A549 (cell line): ENCODE measurements at regions not wholly inside any gene's neighbourhood (a gene's known extent, or its start where the extent isn't known, plus 50 kb on each side); places are given as distances from the start of the nearest gene placed in this dataset.

Experiments
- ATAC-seq, 2 experiments: fragments of 200-7000 bp in 1 of 2; fragments of >200 bp in 1 of 2; cut with Nextera tagmentation in 1 of 2; cut with Tn5 transposase in 1 of 2; 3 replicates each; pipeline versions ENCODE4 v1.8.0 to v1.9.1; 2018 to 2020; ENCODE audit warnings: mild to moderate bottlenecking in 1 of 2, moderate library complexity in 1 of 2
- CTCF ChIA-PET: fragments of 300-600 bp; sonication (Branson Sonifier 250); formaldehyde crosslinking; extraction: SDS; loops from one replicate; lab custom pipeline; 2021; ENCODE audit warnings: antibody characterized with exemption, inconsistent platforms; lab: Yijun Ruan, JAX
- POLR2A ChIA-PET: fragments of 350-600 bp; formaldehyde crosslinking; extraction: SDS; loops from one replicate; lab custom pipeline; 2021; ENCODE audit warnings: antibody characterized with exemption, inconsistent platforms; lab: Yijun Ruan, JAX
- DNase-seq, 2 experiments: peaks; one replicate each; pipeline versions ENCODE4 v3.0.0 to v3.0.0-alpha.2; 2011 to 2016; ENCODE audit warnings: low read depth in 1 of 2, low spot score in 1 of 2
- FAIRE-seq: peaks from 2 replicates; lab custom pipeline; 2011; peaks lifted over from hg19 to GRCh38; lab: Jason Lieb, UNC
- H3K27ac ChIP-seq, 2 experiments: fragments of >200 bp; sonication (Bioruptor Twin); formaldehyde crosslinking; 3 replicates each; pipeline ENCODE4 v1.5.1; 2016 to 2017
- H3K4me1 ChIP-seq: fragments of >200 bp; sonication (Bioruptor Twin); formaldehyde crosslinking; 3 replicates; pipeline ENCODE4 v1.6.1; 2016
- H3K4me2 ChIP-seq: fragments of >200 bp; sonication (Bioruptor Twin); formaldehyde crosslinking; 3 replicates; pipeline ENCODE4 v1.6.1; 2016
- H3K4me3 ChIP-seq: fragments of >200 bp; sonication (Bioruptor Twin); formaldehyde crosslinking; 3 replicates; pipeline ENCODE4 v1.5.1; 2016
- H3K9me3 ChIP-seq: fragments of >200 bp; sonication (Bioruptor Twin); formaldehyde crosslinking; 3 replicates; pipeline ENCODE4 v1.6.1; 2016
- CBX2 ChIP-seq: fragments of 200-600 bp; sonication (generic); IDR thresholded peaks from 2 replicates; pipeline ENCODE4 v1.6.1; 2016; ENCODE audit warnings: low read depth, mild to moderate bottlenecking, borderline replicate concordance
- CTCF ChIP-seq: fragments of >200 bp; sonication (Bioruptor Twin); formaldehyde crosslinking; IDR thresholded peaks from 3 replicates; pipeline ENCODE4 v1.5.1; 2016
- E2F6 ChIP-seq: IDR thresholded peaks from 2 replicates; pipeline ENCODE4 v1.6.1; 2012; ENCODE audit warnings: low read depth, borderline replicate concordance
- EHMT2 ChIP-seq: fragments of 200-600 bp; sonication (generic); IDR thresholded peaks from 2 replicates; pipeline ENCODE4 v1.6.1; 2016; ENCODE audit warnings: antibody characterized with exemption, low read depth, mild to moderate bottlenecking, moderate library complexity
- ESRRA ChIP-seq: fragments of 150-350 bp; IDR thresholded peaks from 2 replicates; pipeline ENCODE4 v1.6.1; 2014; ENCODE audit warnings: mild to moderate bottlenecking, low read length, borderline replicate concordance
- FOSL2 ChIP-seq, 2 experiments: fragments of 450-650 bp in 1 of 2; fragments of >200 bp in 1 of 2; sonication (Bioruptor Twin) in 1 of 2; formaldehyde crosslinking; IDR thresholded peaks; 2 replicates each; pipeline versions ENCODE4 v1.5.0 to v1.6.1; 2016 to 2020; ENCODE audit warnings: mild to moderate bottlenecking in 1 of 2, moderate library complexity in 1 of 2
- FOXS1 ChIP-seq: fragments of 250-450 bp; sonication (Bioruptor Pico); IDR thresholded peaks from 2 replicates; pipeline ENCODE4 v1.5.0; 2020; ENCODE audit warnings: mild to moderate bottlenecking, moderate library complexity
- HDAC2 ChIP-seq: fragments of 200-600 bp; sonication (generic); IDR thresholded peaks from 2 replicates; pipeline ENCODE4 v1.6.1; 2016
- HOXA7 ChIP-seq: fragments of 250-450 bp; sonication (Bioruptor Pico); IDR thresholded peaks from 2 replicates; pipeline ENCODE4 v1.5.0; 2020; ENCODE audit warnings: mild to moderate bottlenecking, moderate library complexity
- HOXB13 ChIP-seq: fragments of 250-450 bp; sonication (Bioruptor Pico); IDR thresholded peaks from 2 replicates; pipeline ENCODE4 v1.5.0; 2020; ENCODE audit warnings: low read depth, mild to moderate bottlenecking, moderate library complexity
- HOXB5 ChIP-seq: fragments of 250-450 bp; sonication (Bioruptor Pico); IDR thresholded peaks from 2 replicates; pipeline ENCODE4 v1.5.0; 2020; ENCODE audit warnings: mild to moderate bottlenecking, moderate library complexity
- JUNB ChIP-seq: fragments of >200 bp; sonication (Bioruptor Twin); formaldehyde crosslinking; IDR thresholded peaks from 2 replicates; pipeline ENCODE4 v1.6.1; 2016
- MAFK ChIP-seq: fragments of 450-650 bp; IDR thresholded peaks from 2 replicates; pipeline ENCODE4 v1.6.1; 2014; ENCODE audit not compliant: partially characterized antibody
- MAZ ChIP-seq: fragments of 150-350 bp; IDR thresholded peaks from 2 replicates; pipeline ENCODE4 v1.6.1; 2014; ENCODE audit warnings: antibody characterized with exemption, low read depth, low read length, borderline replicate concordance
- NPAS2 ChIP-seq: fragments of 250-450 bp; sonication (Bioruptor Pico); IDR thresholded peaks from 2 replicates; pipeline ENCODE4 v1.8.0; 2022; ENCODE audit warnings: mild to moderate bottlenecking, moderate library complexity, borderline replicate concordance
- NR3C1 ChIP-seq: fragments of >200 bp; sonication (Bioruptor Twin); formaldehyde crosslinking; IDR thresholded peaks from 3 replicates; pipeline ENCODE4 v1.6.1; 2017
- PHF8 ChIP-seq: fragments of 200-600 bp; sonication (generic); IDR thresholded peaks from 2 replicates; pipeline ENCODE4 v1.6.1; 2016; ENCODE audit warnings: low read depth, mild to moderate bottlenecking, antibody characterized with exemption, moderate library complexity, borderline replicate concordance
- POLR2A ChIP-seq: IDR thresholded peaks from 2 replicates; pipeline ENCODE4 v1.6.1; 2012; ENCODE audit warnings: mild to moderate bottlenecking, low read length
- RARB ChIP-seq: fragments of 250-450 bp; sonication (Bioruptor Pico); IDR thresholded peaks from 2 replicates; pipeline ENCODE4 v1.8.0; 2021; ENCODE audit warnings: mild to moderate bottlenecking, moderate library complexity
- RFX5 ChIP-seq: fragments of 450-650 bp; IDR thresholded peaks from 2 replicates; pipeline ENCODE4 v1.7.1; 2014; ENCODE audit warnings: antibody characterized with exemption, mild to moderate bottlenecking, moderate library complexity
- SMC3 ChIP-seq: fragments of >200 bp; sonication (Bioruptor Twin); formaldehyde crosslinking; IDR thresholded peaks from 3 replicates; pipeline ENCODE4 v1.6.1; 2018; ENCODE audit warnings: inconsistent platforms
- TP53 ChIP-seq: fragments of 250-450 bp; sonication (Bioruptor Pico); IDR thresholded peaks from 2 replicates; pipeline ENCODE4 v1.5.0; 2021; ENCODE audit warnings: mild to moderate bottlenecking, moderate library complexity
- USF2 ChIP-seq: fragments of 450-650 bp; IDR thresholded peaks from 2 replicates; pipeline ENCODE4 v1.6.1; 2014; ENCODE audit warnings: antibody characterized with exemption
- ZC3H11A ChIP-seq: fragments of 450-650 bp; IDR thresholded peaks from 2 replicates; pipeline ENCODE4 v1.6.1; 2014; ENCODE audit warnings: antibody characterized with exemption, mild to moderate bottlenecking
- ZFP36 ChIP-seq: fragments of 450-650 bp; IDR thresholded peaks from 2 replicates; pipeline ENCODE4 v1.6.1; 2014; ENCODE audit warnings: borderline replicate concordance; ENCODE audit not compliant: partially characterized antibody
- ZSCAN20 ChIP-seq: fragments of 250-450 bp; sonication (Bioruptor Pico); IDR thresholded peaks from 2 replicates; pipeline ENCODE4 v1.8.0; 2022; ENCODE audit warnings: mild to moderate bottlenecking, moderate library complexity
- WGBS: methylation state at CpG from one replicate; pipeline ENCODE4 v1.1.6; 2017; ENCODE audit errors: missing lambda C conversion rate; 5-methylcytosine and 5-hydroxymethylcytosine counted together

- TF ChIP-seq HOXB13 (CRISPR knock-in tag) (no peak), ESRRA (no peak), FOXS1 (CRISPR knock-in tag) (no peak), HOXB5 (CRISPR knock-in tag) (no peak)
These were observed 77.1 kb upstream of the BCAT1 start (continued) for GRCh38 chr12:25025951-25026490.

GRCh38 chr12:25025260-25025659 is 76.4 kb upstream of the BCAT1 start:
- H3K4me3 ChIP-seq, result no peak overlapping the region
- H3K27ac ChIP-seq, result no peak overlapping the region
- POLR2A ChIA-PET, result no interaction called here
- FAIRE-seq (no peak), DNase-seq (no peak), ATAC-seq (no peak)
- 45% methylated on average over 4 of the region's 4 CpGs for WGBS
- H3K9me3 ChIP-seq, result no peaks in the 10 kb centered on the region
- CTCF ChIA-PET, result interaction anchor here (0.8 to 1.2 kb wide), 3 partner anchors 13 to 34 kb away, joined by 3 to 4 read pairs (median 3); no protein-coding TSS in a partner anchor
- H3K4me1 ChIP-seq, result no peaks in the 10 kb centered on the region
- H3K4me2 ChIP-seq, result no peak overlapping the region
- TF ChIP-seq RFX5 (no peak), RARB (no peak), HOXA7 (CRISPR knock-in tag) (no peak), NPAS2 (CRISPR knock-in tag) (no peak), TP53 (no peak), EHMT2 (no peak), E2F6 (no peak), MAFK (no peak), CTCF (no peak), USF2 (no peak), FOSL2 (IDR thresholded peaks at IDR 0.05) (no peak), FOSL2 (CRISPR knock-in tag; IDR thresholded peaks at IDR 0.05) (no peak), SMC3 (no peak), CBX2 (no peak), FOXS1 (CRISPR knock-in tag) (no peak), POLR2A (no peak), ZFP36 (no peak), HDAC2 (no peak)

GRCh38 chr12:25023808-25024207 is 74.9 kb upstream of the BCAT1 start:
- TF ChIP-seq HOXB13 (CRISPR knock-in tag), result no peak
- no peak for TF ChIP-seq PHF8
- TF ChIP-seq ZSCAN20 (CRISPR knock-in tag), result no peak
- TF ChIP-seq ZC3H11A, result no peak
- no peak for TF ChIP-seq MAZ
- TF ChIP-seq JUNB, result no peak
- no peak for TF ChIP-seq NR3C1
- TF ChIP-seq SMC3, result no peak
- TF ChIP-seq CBX2, result no peak

More at GRCh38 chr12:25023808-25024207, 74.9 kb upstream of the BCAT1 start:
- ATAC-seq (no peak), FAIRE-seq (no peak), DNase-seq (no peak)
- Histone ChIP-seq H3K4me2 (no peak overlapping the region), H3K9me3 (no peaks in the 10 kb centered on the region), H3K4me3 (no peak overlapping the region), H3K4me1 (no peaks in the 10 kb centered on the region), H3K27ac (no peak overlapping the region)
- POLR2A ChIA-PET, result no interaction called here
- CTCF ChIA-PET, result no interaction called here
- 27% methylated on average over 4 of the region's 4 CpGs for WGBS
